SU-DHL-6 (cell line): ENCODE measurements at regions not wholly inside any gene's neighbourhood (a gene's known extent, or its start where the extent isn't known, plus 50 kb on each side); places are given as distances from the start of the nearest gene placed in this dataset.

Source experiments
- H2AFZ ChIP-seq: fragments of 200-600 bp; sonication (generic); 2 replicates; pipeline ENCODE4 v1.6.1; 2014; ENCODE audit warnings: low read depth, mild to moderate bottlenecking, moderate library complexity, mixed read lengths, antibody characterized with exemption, low read length; ENCODE audit not compliant: severe bottlenecking
- H3F3A ChIP-seq: fragments of 200-600 bp; shearing (Covaris generic); 2 replicates; pipeline ENCODE4 v1.6.0; 2016; ENCODE audit warnings: antibody characterized with exemption, mild to moderate bottlenecking; ENCODE audit not compliant: insufficient read depth
- H3K27ac ChIP-seq: fragments of 200-600 bp; sonication (generic); 2 replicates; pipeline ENCODE4 v1.5.1; 2016; ENCODE audit warnings: low read depth, mild to moderate bottlenecking, low read length, moderate library complexity, mixed read lengths
- H3K27me3 ChIP-seq: fragments of 200-600 bp; sonication (generic), shearing (Covaris generic); 2 replicates; pipeline ENCODE4 v1.6.0; 2014; ENCODE audit warnings: mild to moderate bottlenecking, low read length
- H3K36me3 ChIP-seq: fragments of 200-600 bp; sonication (generic); 2 replicates; pipeline ENCODE4 v1.6.1; 2014; ENCODE audit warnings: mild to moderate bottlenecking, low read length, mixed read lengths
- H3K4me2 ChIP-seq: fragments of 300-600, 200-600 bp; shearing (Covaris generic), sonication (generic); 2 replicates; pipeline ENCODE4 v1.6.0; 2014; ENCODE audit warnings: low read length, low read depth, mild to moderate bottlenecking; ENCODE audit not compliant: poor library complexity, severe bottlenecking
- H3K4me3 ChIP-seq: fragments of 200-600 bp; sonication (generic); 2 replicates; pipeline ENCODE4 v1.5.1; 2014; ENCODE audit warnings: antibody characterized with exemption, low read length, mild to moderate bottlenecking, mixed read lengths; ENCODE audit not compliant: insufficient read depth, poor library complexity, severe bottlenecking
- H3K79me2 ChIP-seq: fragments of 200-600 bp; sonication (generic); 2 replicates; pipeline ENCODE4 v1.6.1; 2014; ENCODE audit warnings: mild to moderate bottlenecking, low read length, moderate library complexity; ENCODE audit not compliant: insufficient read depth
- H3K9ac ChIP-seq: fragments of 200-600 bp; sonication (generic); 2 replicates; pipeline ENCODE4 v1.7.0; 2014; ENCODE audit warnings: mild to moderate bottlenecking, low read length
- H3K9me2 ChIP-seq: fragments of 200-600 bp; sonication (generic); replicated peaks from 2 replicates; pipeline ENCODE4 v1.6.1; 2014; ENCODE audit warnings: low read length; ENCODE audit not compliant: insufficient read depth
- H3K9me3 ChIP-seq: fragments of 200-600 bp; sonication (generic); 2 replicates; pipeline ENCODE4 v1.6.1; 2014; ENCODE audit warnings: low read length, mixed read lengths; ENCODE audit not compliant: insufficient read depth
- H4K20me1 ChIP-seq: fragments of 200-600 bp; sonication (generic); 2 replicates; pipeline ENCODE4 v1.6.1; 2014; ENCODE audit warnings: low read depth, mild to moderate bottlenecking, antibody characterized with exemption, low read length, moderate library complexity, mixed read lengths
- CTCF ChIP-seq: fragments of 200-600 bp; sonication (generic); IDR thresholded peaks from one replicate; pipeline ENCODE4 v1.5.1; 2017; ENCODE audit warnings: antibody characterized with exemption, mild to moderate bottlenecking, low read length, moderate library complexity; ENCODE audit not compliant: insufficient read depth, poor library complexity, severe bottlenecking
- EZH2phosphoT487 ChIP-seq: fragments of 200-600 bp; sonication (generic), shearing (Covaris generic); conservative IDR thresholded peaks from 2 replicates; pipeline ENCODE4 v1.6.1; 2018; ENCODE audit warnings: mild to moderate bottlenecking, antibody characterized with exemption, low read length, moderate library complexity, mixed read lengths

GRCh38 chr1:59062743-59063142 is 234.2 kb upstream of the FGGY start:
- no peak overlapping the region for H3K27ac ChIP-seq
- H4K20me1 ChIP-seq, result no peaks in the 10 kb centered on the region
- H3K4me3 ChIP-seq, result no peak overlapping the region
- H3K9me3 ChIP-seq, result no peaks in the 10 kb centered on the region
- no peaks in the 10 kb centered on the region for H3K27me3 ChIP-seq
- TF ChIP-seq EZH2phosphoT487, result no peak
- TF ChIP-seq CTCF, result no peak
- H3K4me2 ChIP-seq, result no peak overlapping the region
- no peak overlapping the region for H2AFZ ChIP-seq
- no peak overlapping the region for H3K9ac ChIP-seq
- no peaks in the 10 kb centered on the region for H3K36me3 ChIP-seq
- H3K79me2 ChIP-seq, result no peaks in the 10 kb centered on the region
- no peaks in the 10 kb centered on the region for H3F3A ChIP-seq
- H3K9me2 ChIP-seq, result no peaks in the 10 kb centered on the region

- no peak overlapping the region for H3K4me2 ChIP-seq
- no peak for TF ChIP-seq EZH2phosphoT487
- no peak for TF ChIP-seq CTCF
Observed at GRCh38 chr1:59063501-59063900, 233.4 kb upstream of the FGGY start.

GRCh38 chr1:59064592-59064991 is 232.3 kb upstream of the FGGY start:
- H3K27ac ChIP-seq, result no peak overlapping the region
- H3K9me3 ChIP-seq, result no peaks in the 10 kb centered on the region
- H3K4me2 ChIP-seq, result no peak overlapping the region
- no peaks in the 10 kb centered on the region for H3K27me3 ChIP-seq
- no peaks in the 10 kb centered on the region for H3F3A ChIP-seq
- no peak overlapping the region for H3K4me3 ChIP-seq
- H2AFZ ChIP-seq, result no peak overlapping the region
- TF ChIP-seq CTCF (no peak), EZH2phosphoT487 (no peak)
- no peaks in the 10 kb centered on the region for H3K36me3 ChIP-seq
- H3K79me2 ChIP-seq, result no peaks in the 10 kb centered on the region
- H3K9ac ChIP-seq, result no peak overlapping the region
- H3K9me2 ChIP-seq, result no peaks in the 10 kb centered on the region
- H4K20me1 ChIP-seq, result no peaks in the 10 kb centered on the region

More at GRCh38 chr1:59063501-59063900, 233.4 kb upstream of the FGGY start:
- Histone ChIP-seq H3K27me3 (no peaks in the 10 kb centered on the region), H3K9ac (no peak overlapping the region), H3K9me2 (no peaks in the 10 kb centered on the region), H3K27ac (no peak overlapping the region), H3K36me3 (no peaks in the 10 kb centered on the region), H3K79me2 (no peaks in the 10 kb centered on the region), H3K9me3 (no peaks in the 10 kb centered on the region), H4K20me1 (no peaks in the 10 kb centered on the region), H3F3A (no peaks in the 10 kb centered on the region), H2AFZ (no peak overlapping the region), H3K4me3 (no peak overlapping the region)

GRCh38 chr1:59066236-59066635 is 230.7 kb upstream of the FGGY start:
- Histone ChIP-seq H4K20me1 (no peaks in the 10 kb centered on the region), H3K4me2 (no peak overlapping the region), H2AFZ (no peak overlapping the region), H3K27ac (no peak overlapping the region), H3K79me2 (no peaks in the 10 kb centered on the region), H3K9me2 (no peaks in the 10 kb centered on the region), H3K36me3 (no peaks in the 10 kb centered on the region), H3K27me3 (no peaks in the 10 kb centered on the region), H3K4me3 (no peak overlapping the region), H3K9me3 (no peaks in the 10 kb centered on the region), H3F3A (no peaks in the 10 kb centered on the region), H3K9ac (no peak overlapping the region)
- TF ChIP-seq EZH2phosphoT487, result no peak
- no peak for TF ChIP-seq CTCF
